ENCODE measurements at regions not wholly inside any gene's neighbourhood (a gene's known extent, or its start where the extent isn't known, plus 50 kb on each side); places are given as distances from the start of the nearest gene placed in this dataset.

GRCh38 chr3:139286825-139287224 is 57.0 kb upstream of the MRPS22 start:
- H3K4me1 ChIP-seq, result no peaks in the 10 kb centered on the region
- H3K27ac ChIP-seq, result no peak overlapping the region
- DNase-seq (ENCODE audit: low spot score in 2 of 2), result no peak
- intact Hi-C loops (cut with DNase I; ENCODE audit: low total_unique reads), result no loop called here
- no peak overlapping the region for H3K4me3 ChIP-seq
- no peaks in the 10 kb centered on the region for H3K36me3 ChIP-seq
- H3K27me3 ChIP-seq, result no peaks in the 10 kb centered on the region
- H3K9me3 ChIP-seq, result no peaks in the 10 kb centered on the region
- TF ChIP-seq POLR2AphosphoS5 (IDR thresholded peaks at IDR 0.05) (no peak), CTCF (IDR thresholded peaks at IDR 0.05) (no peak), POLR2A (IDR thresholded peaks at IDR 0.05) (no peak)

GRCh38 chr3:139287557-139287956 is 56.3 kb upstream of the MRPS22 start:
- Histone ChIP-seq H3K27me3 (no peaks in the 10 kb centered on the region), H3K36me3 (no peaks in the 10 kb centered on the region), H3K9me3 (no peaks in the 10 kb centered on the region), H3K4me3 (no peak overlapping the region), H3K27ac (no peak overlapping the region), H3K4me1 (no peaks in the 10 kb centered on the region)
- TF ChIP-seq CTCF (IDR thresholded peaks at IDR 0.05), result no peak
- TF ChIP-seq POLR2AphosphoS5 (IDR thresholded peaks at IDR 0.05), result no peak
- no peak for TF ChIP-seq POLR2A (IDR thresholded peaks at IDR 0.05)
- DNase-seq (ENCODE audit: low spot score in 2 of 2), result no peak
- intact Hi-C loops (cut with DNase I; ENCODE audit: low total_unique reads), result no loop called here

GRCh38 chr3:139288266-139288821 is 55.5 kb upstream of the MRPS22 start:
- no peak overlapping the region for H3K27ac ChIP-seq

DNA sequence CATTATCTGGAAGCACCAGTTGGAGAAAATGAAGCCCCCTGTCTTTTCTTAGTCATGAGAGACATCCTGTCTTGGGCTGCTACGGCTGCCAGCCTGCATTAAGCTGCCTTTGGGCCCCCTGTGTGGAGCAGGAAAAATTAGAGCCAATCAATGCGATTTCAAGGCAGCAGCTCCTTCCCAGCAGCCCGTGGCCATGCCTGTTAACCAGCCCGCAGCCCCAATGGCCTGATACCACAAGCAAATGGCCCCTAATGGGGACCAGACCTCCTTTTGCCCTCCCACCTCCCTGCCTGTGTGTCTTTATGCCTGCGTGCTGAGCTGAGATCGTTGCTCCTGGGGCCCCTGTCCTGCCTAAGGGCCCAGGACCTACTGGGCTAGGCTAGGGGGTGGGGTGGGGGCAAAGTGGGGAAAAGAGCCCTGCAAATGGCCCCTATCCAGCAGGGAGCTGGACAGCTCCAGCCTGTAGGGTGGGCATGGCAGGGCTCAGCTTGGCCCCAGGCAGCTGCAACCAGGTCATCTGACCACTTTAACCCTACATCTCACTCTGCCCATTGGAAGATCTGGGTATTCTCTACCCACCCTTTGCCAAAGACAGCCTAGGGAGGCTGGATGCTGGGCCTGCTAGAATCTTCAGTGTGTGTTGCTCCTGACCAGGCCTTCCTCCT is 53.8 kb upstream of the MRPS22 start:
- H3K27me3 ChIP-seq, result no peaks in the 10 kb centered on the region
- intact Hi-C loops (cut with DNase I; ENCODE audit: low total_unique reads), result no loop called here
- no peaks in the 10 kb centered on the region for H3K9me3 ChIP-seq
- no peak overlapping the region for H3K27ac ChIP-seq
- H3K4me3 ChIP-seq, result no peak overlapping the region
- no peak for TF ChIP-seq POLR2A (IDR thresholded peaks at IDR 0.05)
- TF ChIP-seq CTCF (IDR thresholded peaks at IDR 0.05), result no peak
- no peak for TF ChIP-seq POLR2AphosphoS5 (IDR thresholded peaks at IDR 0.05)
- no peaks in the 10 kb centered on the region for H3K36me3 ChIP-seq
- no peak for DNase-seq (ENCODE audit: low spot score in 2 of 2)
- H3K4me1 ChIP-seq, result no peaks in the 10 kb centered on the region

More at GRCh38 chr3:139288266-139288821, 55.5 kb upstream of the MRPS22 start:
- no peaks in the 10 kb centered on the region for H3K9me3 ChIP-seq
- no peaks in the 10 kb centered on the region for H3K4me1 ChIP-seq
- no peak overlapping the region for H3K4me3 ChIP-seq
- intact Hi-C loops (cut with DNase I; ENCODE audit: low total_unique reads), result no loop called here
- no peak for DNase-seq (ENCODE audit: low spot score in 2 of 2)
- no peaks in the 10 kb centered on the region for H3K27me3 ChIP-seq
- H3K36me3 ChIP-seq, result no peaks in the 10 kb centered on the region
- no peak for TF ChIP-seq POLR2AphosphoS5 (IDR thresholded peaks at IDR 0.05)
- no peak for TF ChIP-seq POLR2A (IDR thresholded peaks at IDR 0.05)
- TF ChIP-seq CTCF (IDR thresholded peaks at IDR 0.05), result no peak

DNA sequence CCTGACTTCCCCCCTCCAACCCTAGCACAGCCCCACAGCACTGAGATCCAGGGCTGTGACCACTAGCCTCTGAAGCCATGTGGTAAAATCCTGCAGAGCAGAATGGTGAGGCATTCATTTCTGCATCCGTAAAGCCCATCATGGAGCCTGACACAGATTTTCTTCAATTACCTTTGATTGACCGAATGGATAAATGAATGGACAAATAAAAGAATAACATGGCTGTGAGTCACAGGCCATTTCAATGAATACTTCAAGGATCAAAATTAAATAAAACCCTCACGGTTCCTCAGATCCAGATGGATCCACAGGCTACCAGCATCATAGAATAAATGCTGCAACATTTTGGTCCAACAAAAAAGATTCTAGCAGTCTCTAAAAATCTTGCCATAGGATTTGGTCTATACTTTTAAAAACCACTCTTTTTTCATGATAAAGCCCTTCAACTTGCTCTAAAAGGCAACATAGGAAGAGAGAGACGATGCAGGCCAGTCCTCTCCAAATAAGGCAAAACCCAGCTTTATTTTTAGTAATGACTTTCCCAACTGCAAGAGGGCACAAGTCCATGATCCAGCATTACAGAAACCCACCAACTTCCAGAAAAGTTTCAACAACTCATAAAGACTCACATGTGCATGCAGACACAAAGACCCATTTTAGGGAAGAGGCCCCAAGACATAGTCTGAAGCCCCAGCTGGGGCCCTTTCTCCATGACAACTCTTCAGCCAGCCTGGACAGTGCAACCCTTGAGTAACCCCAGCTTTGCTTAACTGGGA is 52.4 kb upstream of the MRPS22 start:
- no peaks in the 10 kb centered on the region for H3K27me3 ChIP-seq
- H3K27ac ChIP-seq, result no peak overlapping the region
- no peaks in the 10 kb centered on the region for H3K9me3 ChIP-seq
- no peaks in the 10 kb centered on the region for H3K4me1 ChIP-seq
- intact Hi-C loops (cut with DNase I; ENCODE audit: low total_unique reads), result no loop called here
- H3K36me3 ChIP-seq, result no peaks in the 10 kb centered on the region
- no peak for DNase-seq (ENCODE audit: low spot score in 2 of 2)
- TF ChIP-seq POLR2AphosphoS5 (IDR thresholded peaks at IDR 0.05) (no peak), POLR2A (IDR thresholded peaks at IDR 0.05) (no peak), CTCF (IDR thresholded peaks at IDR 0.05) (no peak)
- H3K4me3 ChIP-seq, result no peak overlapping the region
